ENCODE measurements at regions not wholly inside any gene's neighbourhood (a gene's known extent, or its start where the extent isn't known, plus 50 kb on each side); places are given as distances from the start of the nearest gene placed in this dataset.

GRCh38 chr2:211035548-211036185 lies 479.3 kb downstream of the CPS1 start:
- TF ChIP-seq EZH2 (IDR thresholded peaks at IDR 0.05; ENCODE audit: low read length, missing control alignments) (no peak), CTCF (conservative IDR thresholded peaks at IDR 0.05 in 1 of 2, IDR thresholded peaks at IDR 0.05 in 1 of 2; ENCODE audit: low read depth in 1 of 2, low read length in 2 of 2) (peak in 1 of 2 donors; percentile 40)
